ENCODE measurements at regions not wholly inside any gene's neighbourhood (a gene's known extent, or its start where the extent isn't known, plus 50 kb on each side); places are given as distances from the start of the nearest gene placed in this dataset.

DNA sequence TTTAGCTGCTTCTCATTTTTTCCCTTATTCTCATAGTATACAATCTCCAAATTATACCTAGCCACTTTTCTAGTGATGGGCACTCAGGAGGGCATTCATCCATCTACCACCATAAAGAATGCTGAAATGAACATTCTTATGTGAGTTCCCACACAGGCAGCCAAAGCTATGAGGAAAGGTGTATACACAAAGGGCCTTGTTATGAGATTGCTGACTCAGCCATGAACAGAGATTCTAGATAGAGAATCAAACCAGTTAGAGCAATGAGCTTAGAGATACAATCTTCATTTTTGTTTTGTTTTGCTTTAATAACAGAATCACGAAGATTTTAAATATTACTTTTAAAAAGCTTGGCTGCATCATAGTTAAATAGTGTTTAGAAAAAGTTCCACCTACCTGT, 54.8 kb upstream of the TNKS2 start:
- Mint-ChIP-seq H3K27ac (no peak overlapping the region), H3K27me3 (ENCODE audit: low read depth) (peaks cover 28% of the 10 kb centered on the region), H3K4me1 (peaks cover 6 to 8% of the 10 kb centered on the region in 2 experiments), H3K9me3 (peaks cover 0 to under 1% of the 10 kb centered on the region in 2 experiments; a peak in 1 of 5 replicates), H3K36me3 (ENCODE audit: insufficient read depth in 1 of 3, low read depth in 3 of 3) (peaks cover 0 to under 1% (median 0%) of the 10 kb centered on the region in 3 experiments; a peak in 1 of 7 replicates), H3K4me3 (no peak overlapping the region)
- Histone ChIP-seq H3K4ac (ENCODE audit: low read depth, low read length) (no peak overlapping the region), H3K23ac (ENCODE audit: insufficient read length, low read depth, low read length) (no peak overlapping the region), H2BK15ac (ENCODE audit: low read depth, low read length) (no peak overlapping the region), H4K8ac (replicated peaks; ENCODE audit: insufficient read length, low read depth, low read length) (no peak overlapping the region), H3K4me2 (ENCODE audit: insufficient read depth, insufficient read length, low read length) (no peak overlapping the region), H3K27me3 (ENCODE audit: insufficient read depth, low read length) (no peaks in the 10 kb centered on the region), H2AK5ac (ENCODE audit: insufficient read length, low read length) (no peak overlapping the region), H2BK12ac (ENCODE audit: insufficient read length, low read depth, low read length) (no peak overlapping the region), H4K20me1 (ENCODE audit: control insufficient read depth, insufficient read depth, insufficient read length) (no peaks in the 10 kb centered on the region), H3K79me2 (ENCODE audit: insufficient read depth, low read length) (no peaks in the 10 kb centered on the region), H4K5ac (ENCODE audit: insufficient read length, low read depth, low read length) (no peak overlapping the region), H3K18ac (ENCODE audit: insufficient read length, low read depth, low read length) (no peak overlapping the region), H2AFZ (ENCODE audit: low read length) (no peak overlapping the region), H2BK120ac (ENCODE audit: low read depth, low read length, poor library complexity, severe bottlenecking) (no peak overlapping the region), H3K9ac (ENCODE audit: extremely low read depth, insufficient read length, low read length) (no peak overlapping the region), H4K91ac (ENCODE audit: insufficient read length, low read depth, low read length) (no peak overlapping the region), H3K9me3 (ENCODE audit: control insufficient read depth, low read depth, low read length) (no peaks in the 10 kb centered on the region), H3K23me2 (ENCODE audit: insufficient read length, low read depth, low read length, poor library complexity, severe bottlenecking) (no peaks in the 10 kb centered on the region), H3K79me1 (ENCODE audit: insufficient read depth, low read depth, low read length, poor library complexity, severe bottlenecking) (no peaks in the 10 kb centered on the region), H3K27ac (ENCODE audit: insufficient read length, low read depth, low read length) (no peak overlapping the region), H3K14ac (ENCODE audit: insufficient read depth, low read length) (no peak overlapping the region), H3K4me1 (ENCODE audit: insufficient read depth, low read length) (no peaks in the 10 kb centered on the region; the same call in 1 of the 2 replicates), H2BK5ac (ENCODE audit: insufficient read length, low read length) (no peak overlapping the region), H2BK20ac (ENCODE audit: low read depth, low read length, poor library complexity, severe bottlenecking) (no peak overlapping the region), H3K56ac (ENCODE audit: insufficient read length, low read depth, low read length) (no peak overlapping the region), H3T11ph (ENCODE audit: low read length) (no peak overlapping the region)
- WGBS (ENCODE audit: extremely low coverage, insufficient read length, low lambda C conversion rate), result no CpG with 5 or more reads among the region's 1 CpG
- TF ChIP-seq CTCF (conservative IDR thresholded peaks at IDR 0.05), result no peak
- DNase-seq, result no peak
